ENCODE measurements at regions not wholly inside any gene's neighbourhood (a gene's known extent, or its start where the extent isn't known, plus 50 kb on each side); places are given as distances from the start of the nearest gene placed in this dataset.
"Not testable (repeated sequence)": the region's sequence is repeated elsewhere in the genome, so short reads cannot be mapped to it uniquely, and the experiment has no call there.

- H3K9me3 ChIP-seq (replicated peaks in 1 of 11), result peaks cover 0 to 11% (median 0%) of the 10 kb centered on the region in 11 experiments; a peak in 2 of 22 replicates
- H3K27me3 ChIP-seq, result no peaks in the 10 kb centered on the region
- H3K4me1 ChIP-seq, result no peaks in the 10 kb centered on the region
- no peak for TF ChIP-seq Cebpa-rat (IDR thresholded peaks at IDR 0.05)
- H3K4me2 ChIP-seq, result no peak overlapping the region
- H3K4me3 ChIP-seq, result no peak overlapping the region
- H3K27ac ChIP-seq, result no peak overlapping the region
- no peak overlapping the region for H3K9ac ChIP-seq
- no peaks in the 10 kb centered on the region for H4K20me1 ChIP-seq
- H3K36me3 ChIP-seq, result no peaks in the 10 kb centered on the region
These were observed 88.0 kb upstream of the ZNF536 start for GRCh38 chr19:30284209-30284608.

GRCh38 chr19:30284885-30285284, 87.3 kb upstream of the ZNF536 start:
- Histone ChIP-seq H3K4me1 (no peaks in the 10 kb centered on the region), H3K27me3 (no peaks in the 10 kb centered on the region), H3K36me3 (no peaks in the 10 kb centered on the region), H3K27ac (no peak overlapping the region), H4K20me1 (no peaks in the 10 kb centered on the region), H3K4me3 (no peak overlapping the region), H3K9ac (no peak overlapping the region), H3K9me3 (replicated peaks in 1 of 11) (peaks cover 0 to 11% (median 0%) of the 10 kb centered on the region in 11 experiments; a peak in 2 of 22 replicates), H3K4me2 (no peak overlapping the region)
- TF ChIP-seq Cebpa-rat (IDR thresholded peaks at IDR 0.05), result no peak

- no peak overlapping the region for H3K4me2 ChIP-seq
- no peaks in the 10 kb centered on the region for H3K36me3 ChIP-seq
- H3K27ac ChIP-seq, result no peak overlapping the region
- H3K4me1 ChIP-seq, result no peaks in the 10 kb centered on the region
- no peak for TF ChIP-seq Cebpa-rat (IDR thresholded peaks at IDR 0.05)
- H3K9ac ChIP-seq, result no peak overlapping the region
- no peak overlapping the region for H3K4me3 ChIP-seq
- peaks cover 0 to 11% (median 0%) of the 10 kb centered on the region in 11 experiments; a peak in 3 of 22 replicates for H3K9me3 ChIP-seq (replicated peaks in 1 of 11)
- no peaks in the 10 kb centered on the region for H3K27me3 ChIP-seq
- H4K20me1 ChIP-seq, result no peaks in the 10 kb centered on the region
These were observed 85.8 kb upstream of the ZNF536 start for GRCh38 chr19:30286378-30286777.

- Histone ChIP-seq H3K4me2 (no peak overlapping the region), H3K4me3 (no peak overlapping the region), H3K27ac (no peak overlapping the region), H3K9me3 (replicated peaks in 1 of 11) (peaks cover 0 to 11% (median 0%) of the 10 kb centered on the region in 11 experiments; a peak in 3 of 22 replicates), H3K27me3 (no peaks in the 10 kb centered on the region), H3K9ac (no peak overlapping the region), H3K36me3 (no peaks in the 10 kb centered on the region), H3K4me1 (no peaks in the 10 kb centered on the region), H4K20me1 (no peaks in the 10 kb centered on the region)
- no peak for TF ChIP-seq Cebpa-rat (IDR thresholded peaks at IDR 0.05)
These were observed 84.9 kb upstream of the ZNF536 start for GRCh38 chr19:30287259-30287658.

- no peaks in the 10 kb centered on the region for H3K36me3 ChIP-seq
- no peak overlapping the region for H3K4me3 ChIP-seq
- no peaks in the 10 kb centered on the region for H3K4me1 ChIP-seq
- no peaks in the 10 kb centered on the region for H3K27me3 ChIP-seq
- H3K9ac ChIP-seq, result no peak overlapping the region
- H4K20me1 ChIP-seq, result no peaks in the 10 kb centered on the region
- peaks cover 0 to 11% (median 0%) of the 10 kb centered on the region in 11 experiments; a peak in 3 of 22 replicates for H3K9me3 ChIP-seq (replicated peaks in 1 of 11)
- no peak overlapping the region for H3K4me2 ChIP-seq
- TF ChIP-seq Cebpa-rat (IDR thresholded peaks at IDR 0.05), result no peak
- no peak overlapping the region for H3K27ac ChIP-seq
These were observed 84.2 kb upstream of the ZNF536 start for GRCh38 chr19:30287973-30288372.

GRCh38 chr19:30288911-30289310, 83.3 kb upstream of the ZNF536 start:
- no peak for TF ChIP-seq Cebpa-rat (IDR thresholded peaks at IDR 0.05)
- Histone ChIP-seq H3K4me2 (no peak overlapping the region), H3K4me1 (no peaks in the 10 kb centered on the region), H3K4me3 (no peak overlapping the region), H3K9me3 (replicated peaks in 1 of 11) (peaks cover 0 to 11% (median 0%) of the 10 kb centered on the region in 11 experiments; a peak in 3 of 22 replicates), H3K36me3 (no peaks in the 10 kb centered on the region), H3K27ac (no peak overlapping the region), H3K9ac (no peak overlapping the region), H4K20me1 (no peaks in the 10 kb centered on the region), H3K27me3 (no peaks in the 10 kb centered on the region)

- Histone ChIP-seq H3K9me3 (replicated peaks in 1 of 11) (peaks cover 0 to 11% (median 0%) of the 10 kb centered on the region in 11 experiments; a peak in 3 of 22 replicates), H3K27me3 (no peaks in the 10 kb centered on the region), H3K27ac (no peak overlapping the region), H3K4me3 (no peak overlapping the region), H3K9ac (no peak overlapping the region), H3K4me2 (no peak overlapping the region), H3K36me3 (no peaks in the 10 kb centered on the region), H3K4me1 (no peaks in the 10 kb centered on the region), H4K20me1 (no peaks in the 10 kb centered on the region)
- no peak for TF ChIP-seq Cebpa-rat (IDR thresholded peaks at IDR 0.05)
These were observed 82.8 kb upstream of the ZNF536 start for GRCh38 chr19:30289336-30289735.

- H3K27ac ChIP-seq, H3K27me3 ChIP-seq, H3K36me3 ChIP-seq, H3K4me1 ChIP-seq, H3K4me2 ChIP-seq, H3K4me3 ChIP-seq, H3K9ac ChIP-seq, H4K20me1 ChIP-seq: not testable (repeated sequence)
- H3K9me3 ChIP-seq (replicated peaks in 1 of 11), result peaks cover 0 to 11% (median 0%) of the 10 kb centered on the region in 11 experiments; a peak in 3 of 22 replicates
These were observed 81.4 kb upstream of the ZNF536 start for GRCh38 chr19:30290805-30291204.

- TF ChIP-seq Cebpa-rat (IDR thresholded peaks at IDR 0.05), result no peak
- Histone ChIP-seq H3K9ac (no peak overlapping the region), H3K27ac (no peak overlapping the region), H3K4me2 (no peak overlapping the region), H4K20me1 (no peaks in the 10 kb centered on the region; a peak in 2 of 22 replicates), H3K9me3 (replicated peaks in 1 of 11) (peaks cover 0 to 9% (median 0%) of the 10 kb centered on the region in 11 experiments; a peak in 3 of 22 replicates), H3K4me1 (no peaks in the 10 kb centered on the region), H3K36me3 (no peaks in the 10 kb centered on the region), H3K4me3 (no peak overlapping the region), H3K27me3 (no peaks in the 10 kb centered on the region)
These were observed 79.0 kb upstream of the ZNF536 start for GRCh38 chr19:30293051-30293785.

GRCh38 chr19:30297969-30298368, 74.2 kb upstream of the ZNF536 start:
- no peak for TF ChIP-seq Cebpa-rat (IDR thresholded peaks at IDR 0.05)
- H3K4me1 ChIP-seq, result no peaks in the 10 kb centered on the region
- H3K27ac ChIP-seq, result no peak overlapping the region
- H4K20me1 ChIP-seq, result peaks cover 0 to 6% (median 0%) of the 10 kb centered on the region in 11 experiments; a peak in 2 of 22 replicates
- no peak overlapping the region for H3K9ac ChIP-seq
- H3K9me3 ChIP-seq (replicated peaks in 1 of 11), result no peaks in the 10 kb centered on the region
- no peaks in the 10 kb centered on the region for H3K36me3 ChIP-seq
- no peak overlapping the region for H3K4me2 ChIP-seq
- H3K4me3 ChIP-seq, result no peak overlapping the region
- H3K27me3 ChIP-seq, result no peaks in the 10 kb centered on the region

Measured in BLaER1 treated with 17β-estradiol and CSF1 and Interleukin-3, amounts not matched to agents 10 nM and 100 nM (cell line).